HUDEP-2 (cell line): ENCODE measurements at regions not wholly inside any gene's neighbourhood (a gene's known extent, or its start where the extent isn't known, plus 50 kb on each side); places are given as distances from the start of the nearest gene placed in this dataset.
"Not testable (repeated sequence)": the region's sequence is repeated elsewhere in the genome, so short reads cannot be mapped to it uniquely, and the experiment has no call there.

Source experiments
- DNase-seq, 76 experiments: peaks; one replicate each; lab custom pipeline; 2025; ENCODE audit not compliant: unreplicated experiment in 76 of 76; lab: John Stamatoyannopoulos, UW

DNA sequence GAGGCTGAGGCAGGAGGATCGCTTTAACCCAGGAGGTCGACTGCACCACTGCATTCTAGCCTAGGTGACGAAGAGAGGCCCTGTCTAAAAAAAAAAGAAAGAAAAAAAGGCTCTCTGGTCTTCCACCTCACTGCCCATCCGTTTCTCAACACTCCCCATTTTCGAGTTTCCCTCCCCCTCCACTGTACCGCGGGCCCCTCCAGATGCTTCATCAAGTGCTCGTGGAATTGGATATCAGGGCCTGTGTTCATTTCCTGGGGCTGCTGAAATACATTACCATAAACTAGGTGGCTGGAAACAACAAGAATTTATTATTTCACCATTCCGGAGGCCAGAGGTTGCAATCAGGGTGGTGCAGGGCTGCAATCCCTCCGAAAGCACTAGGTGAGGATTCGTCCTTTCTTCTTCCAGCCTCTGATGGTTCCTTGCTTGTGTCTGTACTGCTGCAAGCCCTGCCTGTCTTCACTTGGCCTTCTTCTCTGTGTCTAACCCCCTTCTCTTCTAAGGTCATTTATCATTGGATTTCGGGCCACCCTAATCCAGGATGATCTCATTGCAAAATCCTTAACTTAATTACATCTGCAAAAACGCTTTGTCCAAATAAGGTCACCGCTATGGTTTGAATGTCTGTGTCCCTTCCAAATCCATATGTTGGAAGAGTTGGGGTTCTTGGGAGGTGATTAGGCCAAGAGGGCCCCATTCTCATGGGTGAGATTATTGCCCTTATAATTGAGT is 135.1 kb downstream of the CRLF3 start:
- not testable (repeated sequence) for DNase-seq

DNA sequence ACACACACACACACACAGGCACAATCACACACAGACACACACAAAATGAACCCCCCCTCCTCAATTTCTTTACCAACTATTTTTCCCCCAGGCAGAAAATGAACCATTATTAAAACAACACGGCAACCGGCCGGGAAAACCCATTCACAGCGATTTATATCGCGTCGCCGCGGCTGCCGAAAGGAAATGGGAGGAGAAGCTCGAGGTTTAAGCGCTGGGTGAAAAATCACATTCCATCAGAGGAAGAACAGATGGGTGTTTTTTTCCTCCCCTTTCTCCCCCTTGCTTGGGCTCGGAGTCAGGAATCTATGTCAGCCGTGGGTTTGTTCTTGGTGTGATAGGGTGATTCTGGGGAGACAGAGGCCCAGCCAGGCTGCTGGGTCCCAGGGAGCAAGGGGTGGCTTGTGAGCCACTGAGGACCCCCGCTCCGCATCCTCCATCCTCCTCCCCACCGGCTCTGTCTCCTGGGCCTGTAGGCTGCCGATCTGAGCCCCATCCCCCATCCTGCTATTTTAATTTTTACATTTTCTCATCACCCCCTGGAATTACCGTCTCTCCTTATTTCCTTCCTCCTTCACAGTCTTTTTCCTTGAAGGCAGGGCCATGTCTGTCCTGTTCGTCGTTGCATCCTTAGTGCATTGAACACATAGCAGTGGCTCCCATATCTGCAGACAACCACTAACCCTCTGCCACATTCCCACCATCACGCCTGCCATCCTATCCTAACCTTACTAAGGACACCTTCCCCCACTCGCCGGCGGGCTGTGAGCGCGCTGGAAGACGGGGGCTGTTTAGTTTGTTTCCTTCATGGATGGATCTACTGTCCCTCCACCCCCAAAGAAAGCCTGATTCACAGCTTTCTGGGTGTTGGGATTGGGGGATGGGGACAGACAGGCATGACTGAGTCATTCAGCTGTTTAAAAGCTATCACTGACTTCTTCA is 137.7 kb downstream of the CRLF3 start:
- not testable (repeated sequence) for DNase-seq

DNA sequence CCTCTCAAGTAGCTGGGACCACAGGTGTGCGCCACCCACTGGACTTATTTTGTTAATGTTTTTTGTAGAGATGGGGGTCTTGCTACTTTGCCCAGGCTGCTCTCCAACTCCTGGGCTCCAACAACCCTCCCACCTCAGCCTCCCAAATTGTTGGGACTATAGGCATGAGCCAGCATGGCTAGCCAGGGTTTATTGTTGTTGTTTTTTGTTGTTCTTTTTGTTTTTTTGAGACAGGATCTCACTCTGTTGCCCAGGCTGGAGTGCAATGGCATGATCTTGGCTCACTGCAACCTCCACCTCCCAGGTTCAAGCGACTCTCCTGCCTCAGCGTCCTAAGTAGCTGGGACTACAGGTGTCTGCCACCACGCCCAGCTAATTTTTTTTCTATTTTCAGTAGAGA is 142.2 kb downstream of the CRLF3 start:
- DNase-seq = not testable (repeated sequence)

DNA sequence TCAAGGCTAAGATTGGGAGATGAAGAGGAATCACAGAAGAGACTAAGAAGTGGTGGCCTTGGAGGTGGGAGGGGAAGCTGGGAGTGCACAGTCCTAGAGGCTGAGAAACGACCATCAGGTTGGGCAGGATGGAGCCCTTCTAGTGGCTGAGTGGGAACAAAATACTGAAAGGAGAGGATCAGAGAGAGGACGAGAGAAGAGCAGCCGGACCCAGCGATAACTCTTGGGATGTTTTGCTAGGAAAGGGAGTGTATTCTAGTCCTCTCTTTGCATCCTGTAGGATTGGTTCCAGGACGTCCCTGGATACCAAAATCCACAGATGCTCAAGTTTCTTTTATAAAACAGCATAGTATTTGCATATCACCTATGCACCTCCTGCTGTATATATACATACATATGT is 143.8 kb downstream of the CRLF3 start:
- DNase-seq = not testable (repeated sequence)

DNA sequence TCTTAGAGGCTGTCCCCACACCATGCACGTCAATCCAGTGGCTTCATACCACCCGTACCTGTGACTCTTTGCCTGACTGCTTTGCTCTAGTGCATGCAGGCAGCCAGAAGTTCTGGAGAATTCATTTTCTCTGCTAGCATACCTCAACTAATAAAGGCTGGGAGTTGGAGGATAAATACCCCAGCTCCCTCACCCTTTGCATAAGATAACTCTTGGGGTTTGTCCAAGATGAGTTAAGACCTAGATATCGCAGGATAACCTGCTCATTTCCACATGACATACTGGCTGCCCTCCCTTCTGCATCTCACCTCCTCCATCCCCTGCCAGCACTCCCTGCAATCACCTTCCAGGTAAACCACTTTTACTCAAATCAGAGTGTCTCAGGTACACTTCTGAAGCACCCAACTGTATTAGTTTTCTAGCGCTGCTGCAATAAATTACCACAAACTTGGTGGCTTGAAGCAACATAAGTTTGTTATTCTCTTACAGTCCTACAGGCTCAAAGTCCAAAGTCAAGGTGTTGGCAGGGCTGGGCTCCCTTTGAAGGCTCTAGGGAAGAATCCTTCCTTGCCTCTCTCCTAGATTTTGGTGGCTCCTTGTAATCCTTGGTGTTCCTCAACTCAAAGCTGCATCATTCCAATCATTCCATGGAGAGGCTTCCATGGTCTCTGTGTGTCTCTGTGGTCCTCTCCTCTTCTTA is 146.8 kb downstream of the CRLF3 start:
- no peak for DNase-seq

DNA sequence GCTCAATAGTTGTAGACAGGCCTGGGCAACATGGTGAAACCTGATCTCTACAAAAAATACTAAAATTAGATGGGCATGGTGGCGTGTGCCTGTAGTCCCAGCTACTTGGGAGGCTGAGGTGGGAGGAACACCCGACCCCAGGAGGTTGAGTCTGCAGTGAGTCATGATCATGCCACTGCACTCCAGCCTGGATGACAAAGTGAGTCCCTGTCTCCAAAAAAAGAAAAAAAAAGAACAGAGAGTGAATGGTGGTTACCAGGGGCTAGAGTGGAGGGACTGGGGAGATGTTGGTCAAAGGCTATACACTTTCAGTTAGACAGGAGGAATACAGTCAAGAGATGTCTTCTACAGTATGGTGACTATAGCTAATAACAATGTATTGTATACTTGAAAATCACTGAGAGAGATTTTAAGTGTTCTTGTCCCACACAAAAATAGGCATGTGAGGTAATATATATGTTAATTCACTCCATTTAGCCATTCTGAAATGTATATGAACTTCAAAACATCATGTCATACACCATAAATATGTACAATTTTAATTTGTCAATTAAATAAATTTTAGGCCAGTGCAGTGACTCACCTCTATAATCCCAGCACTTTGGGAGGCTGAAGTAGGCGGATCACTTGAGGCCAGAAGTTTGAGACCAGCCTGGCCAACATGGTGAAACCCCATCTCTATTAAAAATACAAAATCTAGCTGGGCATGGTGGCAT is 148.6 kb downstream of the CRLF3 start:
- not testable (repeated sequence) for DNase-seq

DNA sequence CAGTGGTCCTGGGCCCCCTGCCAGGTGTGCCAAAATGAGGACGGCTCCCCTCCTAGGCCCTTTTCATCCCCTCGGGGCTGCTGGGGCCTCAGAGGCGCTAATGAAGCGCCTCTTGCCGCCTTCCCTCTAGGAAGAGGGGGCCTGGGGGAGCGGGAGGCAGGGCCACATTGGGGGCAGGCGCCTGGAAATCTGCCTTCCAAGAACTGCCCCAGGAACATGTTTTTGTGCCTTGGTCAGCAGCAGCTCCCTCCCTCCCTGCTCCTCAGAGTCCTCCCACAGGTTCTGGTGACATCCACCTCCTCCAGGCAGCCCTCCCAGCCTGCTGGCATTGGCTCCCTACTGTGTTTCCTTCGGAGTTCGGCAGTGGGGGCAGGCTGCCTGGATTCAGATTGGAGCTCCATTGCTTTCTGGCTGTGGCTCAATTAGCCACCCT is 155.3 kb downstream of the CRLF3 start:
- DNase-seq = not testable (repeated sequence)

DNA sequence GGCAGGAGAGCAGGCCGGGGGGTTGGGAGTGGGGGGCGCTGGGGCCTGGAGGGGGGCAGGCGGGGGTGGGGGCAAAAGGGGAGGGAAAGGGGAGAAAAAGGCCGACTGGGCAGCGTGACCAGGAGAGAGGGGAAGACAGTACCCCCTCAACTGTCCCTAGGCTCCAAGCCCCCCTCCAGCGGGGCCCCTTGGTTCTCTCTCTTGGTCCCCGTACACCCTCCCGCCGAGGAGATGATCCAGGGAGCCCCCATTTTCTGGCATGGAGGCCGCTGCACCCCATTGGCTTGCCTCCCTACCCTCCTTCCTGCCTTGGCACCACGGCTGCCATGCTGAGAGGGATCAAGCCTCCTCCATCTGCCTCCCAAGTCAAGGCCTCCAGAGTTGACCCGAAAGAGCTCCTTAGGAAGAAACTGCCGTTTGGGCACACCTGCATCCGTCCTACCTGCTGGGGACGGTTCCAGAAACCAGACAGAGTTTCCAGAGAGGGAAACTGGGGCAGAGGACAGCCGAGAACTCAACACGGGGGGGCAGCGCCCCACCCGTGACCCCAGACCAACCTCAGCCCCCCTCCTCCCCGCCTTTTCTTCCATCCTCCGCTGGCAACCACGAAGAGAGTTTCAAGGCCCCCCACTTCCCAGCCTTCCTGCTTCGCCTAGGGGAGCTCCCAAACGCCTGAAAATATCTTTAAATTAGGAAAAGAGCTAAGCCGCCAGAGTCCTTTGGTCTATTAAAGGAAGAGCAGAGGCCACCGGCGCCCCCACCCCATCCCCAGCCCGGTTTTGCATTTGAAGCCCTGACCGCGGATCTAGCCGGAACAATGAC is 155.9 kb downstream of the CRLF3 start:
- not testable (repeated sequence) for DNase-seq

DNA sequence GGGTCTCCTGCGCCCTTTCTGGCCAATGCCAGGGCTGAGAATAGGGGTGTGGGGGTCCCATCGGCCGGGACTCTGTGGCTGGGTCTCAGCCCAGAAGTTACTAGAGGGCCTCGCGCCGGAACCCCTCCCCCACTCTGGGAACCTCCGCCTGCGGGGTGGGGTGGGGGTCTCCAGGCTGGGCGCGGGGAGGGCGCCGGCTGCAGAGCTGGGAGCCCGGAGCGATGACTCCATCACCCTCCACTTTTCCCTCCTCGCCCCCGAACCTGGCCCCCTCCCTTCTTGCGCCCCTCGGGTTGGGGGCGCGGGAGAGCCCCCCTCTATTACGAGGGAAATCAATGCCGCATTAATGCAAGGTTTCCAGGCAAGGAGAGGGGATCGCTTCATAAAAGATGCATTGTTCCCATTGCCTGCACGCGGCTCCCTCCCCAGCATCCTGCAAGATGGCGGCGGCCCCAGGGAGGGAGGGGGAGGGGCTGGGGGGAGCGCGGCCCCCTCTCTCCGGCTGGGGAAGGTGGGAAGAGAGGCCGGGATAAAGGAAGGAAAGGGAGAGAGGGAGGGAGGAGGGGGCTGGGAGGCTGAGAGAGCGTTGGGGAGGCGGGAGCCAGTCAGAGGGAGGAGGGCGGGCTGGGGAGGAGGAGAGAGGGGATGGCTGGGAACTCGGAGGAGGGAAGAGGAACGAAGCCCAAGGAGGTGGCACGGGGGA is 156.7 kb downstream of the CRLF3 start:
- not testable (repeated sequence) for DNase-seq

DNA sequence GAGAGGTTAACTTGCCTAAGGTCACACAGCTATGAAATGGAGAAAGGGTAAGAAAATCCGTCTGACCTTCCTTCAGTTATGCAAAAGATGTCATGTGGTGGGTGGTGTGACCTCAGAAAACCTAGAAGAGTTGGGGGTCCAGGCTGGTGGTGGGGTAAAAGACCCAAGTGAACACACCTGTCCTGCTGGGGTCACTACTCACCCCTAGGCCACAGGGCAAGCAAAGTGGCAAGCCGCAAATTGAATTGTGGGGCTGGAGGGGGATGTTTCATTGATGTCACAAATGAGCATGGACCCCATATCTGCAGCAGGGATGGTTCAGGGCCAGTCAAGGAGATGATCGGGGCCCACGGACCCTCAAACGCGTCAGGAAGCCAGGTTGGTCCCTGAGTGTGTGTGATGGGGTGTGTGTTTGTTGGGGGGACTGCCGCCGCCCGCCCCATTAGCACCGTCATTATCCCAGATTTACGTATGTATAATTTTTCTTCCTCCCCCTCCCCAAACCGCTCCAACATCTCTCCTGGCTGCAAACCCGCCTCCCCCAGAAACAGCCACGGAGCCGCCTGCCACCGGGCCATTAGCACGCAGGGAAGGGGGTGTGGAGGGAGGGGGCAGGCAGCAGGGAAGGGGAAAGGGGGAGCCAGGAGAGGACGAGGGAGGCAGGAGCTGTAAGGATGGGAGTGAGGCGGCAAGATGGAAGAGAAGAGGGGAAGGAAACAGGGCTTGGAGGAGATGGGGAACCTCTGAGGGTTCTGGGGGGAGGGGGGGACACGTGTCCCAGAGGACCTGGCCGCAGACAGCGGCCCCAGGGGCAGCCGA is 157.4 kb downstream of the CRLF3 start:
- not testable (repeated sequence) for DNase-seq

DNA sequence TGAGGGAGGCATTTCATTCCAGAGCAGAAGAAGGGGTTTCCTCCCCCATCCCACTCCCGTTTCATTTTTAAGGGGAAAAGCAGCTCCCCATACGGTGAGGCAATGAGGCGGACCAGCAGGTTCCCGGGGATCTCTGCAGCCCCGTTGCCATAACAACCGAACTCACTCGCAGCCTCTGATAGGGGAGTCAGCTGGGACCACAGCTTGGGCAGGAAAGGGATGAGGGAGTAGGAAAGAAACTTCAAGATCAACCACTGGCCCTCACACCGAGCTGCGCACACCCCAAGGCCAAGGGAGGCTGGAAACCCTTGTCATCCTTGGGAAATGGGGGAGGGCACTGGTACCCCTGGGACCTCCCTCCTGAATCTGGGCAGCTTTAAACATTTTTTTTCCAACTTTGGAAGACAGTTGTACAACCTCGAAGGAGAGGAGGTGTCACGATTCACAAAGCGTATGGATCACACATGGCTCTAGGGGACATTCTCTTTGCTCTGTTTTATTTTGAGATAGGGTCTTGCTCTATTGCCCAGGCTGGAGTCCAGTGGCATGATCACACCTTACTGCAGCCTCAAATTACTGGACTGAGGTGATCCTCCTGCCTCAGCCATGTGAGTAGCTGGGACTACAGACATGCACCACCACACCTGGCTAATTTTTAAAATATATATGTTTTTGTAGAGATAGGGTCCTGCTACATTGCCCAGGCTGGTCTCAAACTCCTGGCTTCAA is 160.6 kb downstream of the CRLF3 start:
- not testable (repeated sequence) for DNase-seq

DNA sequence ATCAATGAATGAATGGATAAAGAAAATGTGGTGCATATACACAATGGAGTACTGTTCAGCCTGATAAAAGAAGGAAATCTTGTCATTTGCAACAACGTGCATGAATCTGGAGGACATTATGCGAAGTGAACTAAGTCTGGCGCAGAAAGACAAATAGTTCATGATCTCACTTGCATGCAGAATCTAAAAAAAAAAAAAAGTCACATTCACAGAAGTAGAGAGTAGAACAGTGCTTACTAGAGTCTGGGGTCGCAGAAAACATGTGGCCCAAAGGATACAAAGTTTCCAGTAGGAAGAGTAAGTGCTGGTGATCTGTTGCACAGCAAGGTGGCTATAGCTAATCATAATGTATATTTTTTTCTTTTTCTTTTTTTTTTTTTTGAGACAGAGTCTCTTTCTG is 167.3 kb downstream of the CRLF3 start:
- DNase-seq = not testable (repeated sequence)

DNA sequence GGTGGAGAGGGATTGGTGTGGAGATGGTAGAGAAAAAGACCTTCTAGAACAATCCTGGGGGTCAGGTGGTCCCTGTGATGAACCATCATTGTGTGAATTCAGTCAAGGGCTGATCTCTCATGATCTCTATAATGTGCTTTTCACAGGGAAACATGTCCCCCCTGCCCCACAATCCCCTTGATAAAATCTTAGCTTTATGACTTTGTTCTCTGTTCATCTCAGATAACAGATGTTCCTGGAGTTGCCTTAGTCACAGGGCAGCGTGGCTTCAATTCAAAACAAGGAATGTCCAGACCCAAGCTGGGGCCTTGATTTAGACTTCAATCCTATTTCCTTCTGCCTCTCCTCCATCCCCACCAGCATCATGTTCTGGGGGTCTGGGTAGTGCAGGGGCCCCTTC is 171.5 kb downstream of the CRLF3 start:
- not testable (repeated sequence) for DNase-seq

DNA sequence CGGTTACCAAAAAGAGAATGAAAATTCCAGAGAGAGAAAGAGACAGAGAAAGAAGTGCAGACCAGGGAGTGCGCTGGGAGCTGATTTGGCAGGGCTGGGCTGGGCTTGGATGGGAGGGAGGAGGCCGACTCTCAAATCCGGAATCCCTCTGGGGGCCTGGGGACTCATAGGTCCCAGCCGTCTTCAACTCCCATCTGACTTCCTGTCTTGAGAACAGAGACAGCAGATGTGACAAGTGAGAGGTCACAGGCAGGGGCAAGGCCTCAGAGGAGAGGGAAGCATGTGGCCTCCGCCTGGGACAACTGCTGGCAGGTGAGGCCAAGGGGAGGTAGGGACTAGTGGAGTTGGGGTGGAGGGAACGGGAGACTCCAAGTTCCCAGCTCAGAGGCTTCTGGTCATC is 172.9 kb downstream of the GOSR1 start:
- DNase-seq = not testable (repeated sequence)

DNA sequence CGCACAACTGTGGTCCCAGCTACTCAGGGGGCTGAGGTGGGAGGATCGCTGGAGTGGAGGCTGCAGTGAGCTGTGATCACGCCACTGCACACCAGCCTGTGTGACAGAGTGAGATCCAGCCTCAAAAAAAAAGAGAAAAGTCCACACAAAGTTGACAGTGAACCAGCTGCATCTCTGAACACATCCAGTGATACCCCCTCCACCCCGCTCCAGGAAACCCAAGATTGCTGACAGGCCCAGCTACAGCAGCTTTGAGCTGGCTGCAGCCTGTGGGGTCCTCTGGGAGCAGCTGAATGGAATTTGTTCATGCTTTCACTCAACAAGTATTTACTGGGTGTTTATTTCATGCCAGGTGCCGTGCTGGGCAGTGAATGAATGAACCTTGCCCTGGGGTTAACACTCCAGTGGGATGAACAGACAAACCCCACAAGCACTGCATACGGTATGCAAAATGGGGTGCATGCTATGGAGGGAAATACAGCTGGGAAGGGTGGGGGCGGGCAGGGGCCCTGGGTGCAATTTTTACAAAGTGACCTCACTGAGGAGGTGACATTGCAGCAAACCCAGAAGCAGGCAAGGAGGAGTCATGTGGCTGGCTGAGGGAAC is 170.9 kb downstream of the GOSR1 start:
- not testable (repeated sequence) for DNase-seq

DNA sequence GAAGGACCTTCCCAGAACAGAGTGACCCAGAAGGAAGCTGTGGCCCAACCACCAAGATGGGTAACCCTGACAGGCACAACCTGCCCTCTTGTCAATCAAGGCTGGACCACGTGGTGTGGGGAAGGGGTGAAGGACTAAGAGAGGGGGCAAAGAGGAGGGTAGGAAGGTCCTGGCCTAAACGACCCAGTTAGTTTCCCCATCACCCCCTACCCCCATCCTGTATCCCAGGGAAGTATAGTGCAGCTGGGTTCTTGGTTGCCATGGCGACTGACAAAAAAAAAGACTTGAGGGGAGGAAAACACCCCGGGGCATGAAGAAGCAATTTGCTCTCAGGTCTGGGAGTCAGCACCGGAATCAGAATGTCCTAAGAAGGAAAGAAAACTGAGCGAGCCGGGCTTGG is 168.7 kb downstream of the GOSR1 start:
- DNase-seq = not testable (repeated sequence)

DNA sequence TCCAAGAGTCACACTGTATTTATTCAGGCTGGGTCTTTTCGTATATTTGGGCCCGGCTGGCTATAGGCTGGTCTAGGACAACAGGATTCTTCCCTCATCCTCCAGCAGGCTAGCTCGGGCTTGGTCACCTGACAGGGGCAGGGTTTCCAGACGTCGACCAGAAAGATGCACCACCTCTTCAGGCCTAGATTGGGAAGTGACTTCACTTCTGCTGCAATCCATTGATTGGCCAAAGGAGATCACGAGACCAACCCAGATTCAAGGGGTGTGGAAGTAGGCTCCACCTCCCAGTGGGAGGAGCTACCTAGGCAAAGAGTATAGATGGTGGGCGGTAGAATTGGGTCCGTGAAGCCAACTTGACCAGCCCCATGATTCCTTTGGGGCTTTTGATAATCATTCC is 167.5 kb downstream of the GOSR1 start:
- DNase-seq = not testable (repeated sequence)
